Prostate gland (tissue), 1 donor: ENCODE measurements at regions not wholly inside any gene's neighbourhood (a gene's known extent, or its start where the extent isn't known, plus 50 kb on each side); places are given as distances from the start of the nearest gene placed in this dataset.

ENCODE experiments used
- POLR2A ChIP-seq: fragments of 450-650 bp; IDR thresholded peaks from one replicate; pipeline ENCODE4 v1.6.1; 2016; ENCODE audit warnings: antibody characterized with exemption, mild to moderate bottlenecking
- POLR2AphosphoS5 ChIP-seq: sonication (generic); formaldehyde crosslinking; IDR thresholded peaks from one replicate; pipeline ENCODE4 v1.6.1; 2017; ENCODE audit warnings: antibody characterized with exemption

GRCh38 chr20:39904476-39905112 lies 784.4 kb downstream of the MAFB start:
- TF ChIP-seq POLR2AphosphoS5 (no peak), POLR2A (no peak)
